ENCODE measurements at regions not wholly inside any gene's neighbourhood (a gene's known extent, or its start where the extent isn't known, plus 50 kb on each side); places are given as distances from the start of the nearest gene placed in this dataset.

- TF ChIP-seq CTCF (IDR thresholded peaks at IDR 0.05) (no peak), POLR2A (IDR thresholded peaks at IDR 0.05) (no peak), POLR2AphosphoS5 (IDR thresholded peaks at IDR 0.05) (no peak)
These were observed 115.6 kb downstream of the MN1 start for GRCh38 chr22:27685970-27686369.

Data from suprapubic skin (tissue), 4 donors.